ENCODE measurements at regions not wholly inside any gene's neighbourhood (a gene's known extent, or its start where the extent isn't known, plus 50 kb on each side); places are given as distances from the start of the nearest gene placed in this dataset.

DNA sequence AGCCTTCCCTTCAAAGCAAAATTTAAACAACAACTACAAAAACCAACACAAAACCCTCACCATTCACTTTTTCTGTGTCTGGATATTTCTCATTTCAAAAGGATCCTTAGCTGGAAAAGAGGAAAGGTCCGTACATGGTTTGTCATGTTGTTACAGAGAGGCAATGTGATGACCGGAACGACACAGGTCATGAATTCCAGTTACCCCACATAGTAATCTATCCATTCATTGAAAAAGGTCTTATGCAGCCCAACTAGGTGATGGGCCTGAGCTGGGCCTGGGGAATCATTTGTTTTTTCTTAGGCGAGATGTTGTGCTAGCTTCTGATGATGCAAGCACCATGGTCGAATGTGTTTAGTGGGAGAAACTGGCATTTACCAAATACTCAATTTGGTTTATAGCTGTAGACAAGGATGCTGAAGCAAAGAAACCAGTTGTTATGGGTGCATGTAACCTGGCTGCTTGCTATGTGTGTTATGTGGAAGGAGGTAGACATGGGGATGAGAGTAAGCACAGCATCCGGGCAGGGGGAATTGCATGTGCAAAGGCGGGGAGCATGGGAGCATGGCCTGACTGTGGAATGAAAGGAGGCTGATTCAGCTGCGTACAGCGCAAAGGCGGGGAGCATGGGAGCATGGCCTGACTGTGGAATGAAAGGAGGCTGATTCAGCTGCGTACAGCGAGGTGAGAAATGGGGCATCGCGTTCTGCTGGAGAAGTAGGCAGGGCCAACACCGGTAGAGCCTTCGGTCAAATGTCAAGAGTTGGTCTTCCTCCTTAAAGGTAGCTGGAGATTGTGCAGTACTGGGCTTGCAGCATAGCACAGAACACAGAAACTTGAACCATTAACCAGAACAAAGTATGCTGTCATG lies 269.7 kb upstream of the MAF start:
- H3K4me1 ChIP-seq (ENCODE audit: control insufficient read depth in 2 of 2, insufficient read depth in 2 of 2, low read length in 2 of 2): no peaks in the 10 kb centered on the region
- 94% methylated on average over 12 of the region's 16 CpGs for WGBS (ENCODE audit: insufficient coverage)
- CTCF ChIA-PET: no interaction called here

DNA sequence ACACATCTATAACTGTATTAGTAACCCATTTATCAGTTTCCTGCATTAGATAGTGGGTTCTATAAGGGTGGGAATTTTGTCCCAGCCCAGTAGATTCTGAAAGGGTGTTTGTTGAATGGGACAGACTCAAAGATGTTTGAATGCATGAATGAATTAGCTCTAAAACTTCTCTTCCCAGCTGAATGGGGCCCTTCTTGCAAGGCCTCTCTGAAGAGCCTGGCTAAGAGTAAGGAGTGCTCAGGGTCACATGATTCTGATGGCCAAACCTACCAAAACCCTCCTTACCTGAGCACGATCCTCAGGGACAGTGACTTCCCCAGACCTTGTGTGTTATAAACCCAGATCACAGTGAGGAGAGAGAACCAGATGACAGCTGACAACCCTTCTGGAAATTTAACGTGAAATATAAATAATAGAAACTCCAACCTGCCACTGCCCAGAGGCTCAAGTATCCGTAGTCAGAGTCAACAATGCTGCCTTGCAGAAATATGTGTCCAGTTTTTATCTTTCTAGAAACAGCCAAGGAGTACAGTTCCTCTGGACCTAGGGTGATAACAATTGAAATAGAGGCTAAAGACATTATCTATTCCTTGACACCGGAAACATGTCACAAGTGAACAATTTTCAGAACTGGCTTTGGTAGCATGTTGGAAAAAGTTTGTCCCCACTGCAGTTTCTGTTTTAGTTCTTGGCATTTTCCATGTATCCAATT lies 268.9 kb upstream of the MAF start:
- Histone ChIP-seq H3K4me3 (ENCODE audit: control extremely low read depth in 1 of 5, extremely low read depth in 1 of 5, insufficient read depth in 1 of 5, low read depth in 2 of 5, low read length in 4 of 5) (no peak overlapping the region), H3K4me1 (ENCODE audit: control insufficient read depth in 2 of 2, insufficient read depth in 2 of 2, low read length in 2 of 2) (no peaks in the 10 kb centered on the region), H3K9me3 (ENCODE audit: control extremely low read depth in 1 of 3, control insufficient read depth in 2 of 3, insufficient read depth in 1 of 3, low read length in 2 of 3) (no peaks in the 10 kb centered on the region), H3K9ac (ENCODE audit: low read length) (no peak overlapping the region), H3K36me3 (replicated peaks in 1 of 2; ENCODE audit: control extremely low read depth in 1 of 2, control insufficient read depth in 1 of 2, extremely low read depth in 1 of 2, insufficient read depth in 2 of 2, low read length in 1 of 2) (no peaks in the 10 kb centered on the region), H3K79me2 (ENCODE audit: control insufficient read depth, insufficient read depth, low read length) (no peaks in the 10 kb centered on the region), H3K27ac (ENCODE audit: low read length in 2 of 2) (no peak overlapping the region), H4K20me1 (ENCODE audit: control insufficient read depth, insufficient read depth, low read length, poor library complexity, severe bottlenecking) (no peaks in the 10 kb centered on the region), H3K4me2 (replicated peaks; ENCODE audit: low read depth, low read length, poor library complexity, severe bottlenecking) (no peak overlapping the region), H2AFZ (ENCODE audit: insufficient read depth, low read depth, low read length, poor library complexity, severe bottlenecking) (no peak overlapping the region), H3K27me3 (replicated peaks in 1 of 4; ENCODE audit: control extremely low read depth in 1 of 4, control insufficient read depth in 3 of 4, insufficient read depth in 4 of 4, low read length in 3 of 4) (no peaks in the 10 kb centered on the region)
- Mint-ChIP-seq H3K9me3 (ENCODE audit: insufficient read depth) (no peaks in the 10 kb centered on the region), H3K4me1 (no peaks in the 10 kb centered on the region), H3K4me3 (no peak overlapping the region), H3K27me3 (no peaks in the 10 kb centered on the region), H3K27ac (no peak overlapping the region)
- DNase-seq (no peak), ATAC-seq (ENCODE audit: low read depth) (no peak)
- TF ChIP-seq EZH2 (IDR thresholded peaks at IDR 0.05; ENCODE audit: borderline replicate concordance, insufficient read depth, low read depth, low read length, poor library complexity, severe bottlenecking): no peak
- TF ChIP-seq, protein P1, sequence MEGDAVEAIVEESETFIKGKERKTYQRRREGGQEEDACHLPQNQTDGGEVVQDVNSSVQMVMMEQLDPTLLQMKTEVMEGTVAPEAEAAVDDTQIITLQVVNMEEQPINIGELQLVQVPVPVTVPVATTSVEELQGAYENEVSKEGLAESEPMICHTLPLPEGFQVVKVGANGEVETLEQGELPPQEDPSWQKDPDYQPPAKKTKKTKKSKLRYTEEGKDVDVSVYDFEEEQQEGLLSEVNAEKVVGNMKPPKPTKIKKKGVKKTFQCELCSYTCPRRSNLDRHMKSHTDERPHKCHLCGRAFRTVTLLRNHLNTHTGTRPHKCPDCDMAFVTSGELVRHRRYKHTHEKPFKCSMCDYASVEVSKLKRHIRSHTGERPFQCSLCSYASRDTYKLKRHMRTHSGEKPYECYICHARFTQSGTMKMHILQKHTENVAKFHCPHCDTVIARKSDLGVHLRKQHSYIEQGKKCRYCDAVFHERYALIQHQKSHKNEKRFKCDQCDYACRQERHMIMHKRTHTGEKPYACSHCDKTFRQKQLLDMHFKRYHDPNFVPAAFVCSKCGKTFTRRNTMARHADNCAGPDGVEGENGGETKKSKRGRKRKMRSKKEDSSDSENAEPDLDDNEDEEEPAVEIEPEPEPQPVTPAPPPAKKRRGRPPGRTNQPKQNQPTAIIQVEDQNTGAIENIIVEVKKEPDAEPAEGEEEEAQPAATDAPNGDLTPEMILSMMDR (IDR thresholded peaks at IDR 0.05): no peak
- ChIA-PET POLR2A (no interaction called here), CTCF (no interaction called here)
- WGBS (ENCODE audit: insufficient coverage): 96% methylated on average over 4 of the region's 4 CpGs
- intact Hi-C loops (cut with micrococcal nuclease): no loop called here

More for the DNA sequence above, 269.7 kb upstream of the MAF start:
- H3K36me3 ChIP-seq (replicated peaks in 1 of 2; ENCODE audit: control extremely low read depth in 1 of 2, control insufficient read depth in 1 of 2, extremely low read depth in 1 of 2, insufficient read depth in 2 of 2, low read length in 1 of 2): no peaks in the 10 kb centered on the region
- ATAC-seq (ENCODE audit: low read depth) (no peak), DNase-seq (no peak)
- H3K9ac ChIP-seq (ENCODE audit: low read length): no peak overlapping the region
- Mint-ChIP-seq H3K9me3 (ENCODE audit: insufficient read depth) (no peaks in the 10 kb centered on the region), H3K27ac (no peak overlapping the region), H3K27me3 (no peaks in the 10 kb centered on the region), H3K4me3 (no peak overlapping the region), H3K4me1 (no peaks in the 10 kb centered on the region)
- no peak overlapping the region for H3K4me3 ChIP-seq (ENCODE audit: control extremely low read depth in 1 of 5, extremely low read depth in 1 of 5, insufficient read depth in 1 of 5, low read depth in 2 of 5, low read length in 4 of 5)
- H4K20me1 ChIP-seq (ENCODE audit: control insufficient read depth, insufficient read depth, low read length, poor library complexity, severe bottlenecking): no peaks in the 10 kb centered on the region
- TF ChIP-seq EZH2 (IDR thresholded peaks at IDR 0.05; ENCODE audit: borderline replicate concordance, insufficient read depth, low read depth, low read length, poor library complexity, severe bottlenecking): no peak
- no peak overlapping the region for H3K27ac ChIP-seq (ENCODE audit: low read length in 2 of 2)
- no peak overlapping the region for H2AFZ ChIP-seq (ENCODE audit: insufficient read depth, low read depth, low read length, poor library complexity, severe bottlenecking)
- no peak overlapping the region for H3K4me2 ChIP-seq (replicated peaks; ENCODE audit: low read depth, low read length, poor library complexity, severe bottlenecking)
- no peaks in the 10 kb centered on the region for H3K27me3 ChIP-seq (replicated peaks in 1 of 4; ENCODE audit: control extremely low read depth in 1 of 4, control insufficient read depth in 3 of 4, insufficient read depth in 4 of 4, low read length in 3 of 4)
- POLR2A ChIA-PET: no interaction called here
- intact Hi-C loops (cut with micrococcal nuclease): no loop called here
- no peaks in the 10 kb centered on the region for H3K79me2 ChIP-seq (ENCODE audit: control insufficient read depth, insufficient read depth, low read length)
- no peaks in the 10 kb centered on the region for H3K9me3 ChIP-seq (ENCODE audit: control extremely low read depth in 1 of 3, control insufficient read depth in 2 of 3, insufficient read depth in 1 of 3, low read length in 2 of 3)
